ENCODE measurements at regions not wholly inside any gene's neighbourhood (a gene's known extent, or its start where the extent isn't known, plus 50 kb on each side); places are given as distances from the start of the nearest gene placed in this dataset.

- TF ChIP-seq CTCF (IDR thresholded peaks at IDR 0.05) = no peak
- TF ChIP-seq POLR2A (IDR thresholded peaks at IDR 0.05) = no peak
These were observed 273.4 kb upstream of the TRPC5 start for GRCh38 chrX:112355931-112356330.
